ENCODE measurements at regions not wholly inside any gene's neighbourhood (a gene's known extent, or its start where the extent isn't known, plus 50 kb on each side); places are given as distances from the start of the nearest gene placed in this dataset.
"Not testable (repeated sequence)": the region's sequence is repeated elsewhere in the genome, so short reads cannot be mapped to it uniquely, and the experiment has no call there.

DNA sequence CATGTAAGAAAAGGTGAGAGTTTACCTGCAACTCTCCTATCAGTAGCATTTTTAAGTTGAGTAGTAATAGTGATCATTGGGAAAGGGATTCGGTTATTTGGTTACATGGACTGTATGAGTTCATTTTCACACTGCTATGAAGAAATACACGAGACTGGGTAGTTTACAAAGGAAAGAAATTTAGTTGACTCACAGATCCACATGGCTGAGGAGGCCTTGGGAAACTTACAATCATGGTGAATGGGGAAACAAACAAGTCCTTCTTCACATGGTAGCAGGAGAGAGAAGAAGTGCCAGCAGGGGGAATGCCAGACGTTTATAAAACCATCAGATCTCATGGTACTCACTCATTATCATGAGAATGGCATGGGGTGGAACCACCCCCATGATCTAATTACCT, 59.3 kb upstream of the FBXO28 start:
- no peaks in the 10 kb centered on the region for H4K20me1 ChIP-seq (ENCODE audit: insufficient read depth)
- no peak overlapping the region for H3K4me2 ChIP-seq
- no peak overlapping the region for H3K9ac ChIP-seq
- no peak overlapping the region for H3K27ac ChIP-seq
- no peaks in the 10 kb centered on the region for H3K36me3 ChIP-seq (ENCODE audit: insufficient read depth)
- TF ChIP-seq, protein P1, sequence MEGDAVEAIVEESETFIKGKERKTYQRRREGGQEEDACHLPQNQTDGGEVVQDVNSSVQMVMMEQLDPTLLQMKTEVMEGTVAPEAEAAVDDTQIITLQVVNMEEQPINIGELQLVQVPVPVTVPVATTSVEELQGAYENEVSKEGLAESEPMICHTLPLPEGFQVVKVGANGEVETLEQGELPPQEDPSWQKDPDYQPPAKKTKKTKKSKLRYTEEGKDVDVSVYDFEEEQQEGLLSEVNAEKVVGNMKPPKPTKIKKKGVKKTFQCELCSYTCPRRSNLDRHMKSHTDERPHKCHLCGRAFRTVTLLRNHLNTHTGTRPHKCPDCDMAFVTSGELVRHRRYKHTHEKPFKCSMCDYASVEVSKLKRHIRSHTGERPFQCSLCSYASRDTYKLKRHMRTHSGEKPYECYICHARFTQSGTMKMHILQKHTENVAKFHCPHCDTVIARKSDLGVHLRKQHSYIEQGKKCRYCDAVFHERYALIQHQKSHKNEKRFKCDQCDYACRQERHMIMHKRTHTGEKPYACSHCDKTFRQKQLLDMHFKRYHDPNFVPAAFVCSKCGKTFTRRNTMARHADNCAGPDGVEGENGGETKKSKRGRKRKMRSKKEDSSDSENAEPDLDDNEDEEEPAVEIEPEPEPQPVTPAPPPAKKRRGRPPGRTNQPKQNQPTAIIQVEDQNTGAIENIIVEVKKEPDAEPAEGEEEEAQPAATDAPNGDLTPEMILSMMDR (conservative IDR thresholded peaks at IDR 0.05; ENCODE audit: low read depth, low read length), result no peak
- H2AFZ ChIP-seq (ENCODE audit: low read depth), result no peak overlapping the region
- no peaks in the 10 kb centered on the region for H3K27me3 ChIP-seq (ENCODE audit: insufficient read depth, low read depth)
- H3K79me2 ChIP-seq (ENCODE audit: insufficient read depth, low read depth), result no peaks in the 10 kb centered on the region
- H3K4me1 ChIP-seq (ENCODE audit: low read depth, poor library complexity, severe bottlenecking), result peaks cover 5% of the 10 kb centered on the region
- H3K4me3 ChIP-seq (IDR thresholded peaks at IDR 0.05; ENCODE audit: insufficient read depth, low read depth, low read length), result no peak overlapping the region

DNA sequence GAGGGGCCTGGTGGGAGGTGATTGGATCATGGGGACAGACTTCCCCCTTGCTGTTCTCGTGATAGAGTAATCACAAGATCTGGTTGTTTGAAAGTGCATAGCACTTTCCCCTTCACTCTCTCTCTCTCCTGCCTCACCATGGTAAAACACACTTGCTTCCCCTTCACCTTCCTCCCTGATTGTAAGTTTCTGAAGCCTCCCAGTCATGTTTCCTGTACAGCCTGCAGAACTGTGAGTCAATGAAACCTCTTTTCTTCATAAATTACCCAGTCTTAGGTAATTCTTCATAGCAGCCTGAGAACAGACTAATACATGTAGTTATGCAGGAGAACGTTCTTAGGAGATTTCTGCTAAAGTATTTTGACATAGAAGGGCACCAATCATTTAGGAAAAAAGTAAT, 59.9 kb upstream of the FBXO28 start:
- TF ChIP-seq, protein P1 (conservative IDR thresholded peaks at IDR 0.05; ENCODE audit: low read depth, low read length), result no peak
- no peak overlapping the region for H2AFZ ChIP-seq (ENCODE audit: low read depth)

DNA sequence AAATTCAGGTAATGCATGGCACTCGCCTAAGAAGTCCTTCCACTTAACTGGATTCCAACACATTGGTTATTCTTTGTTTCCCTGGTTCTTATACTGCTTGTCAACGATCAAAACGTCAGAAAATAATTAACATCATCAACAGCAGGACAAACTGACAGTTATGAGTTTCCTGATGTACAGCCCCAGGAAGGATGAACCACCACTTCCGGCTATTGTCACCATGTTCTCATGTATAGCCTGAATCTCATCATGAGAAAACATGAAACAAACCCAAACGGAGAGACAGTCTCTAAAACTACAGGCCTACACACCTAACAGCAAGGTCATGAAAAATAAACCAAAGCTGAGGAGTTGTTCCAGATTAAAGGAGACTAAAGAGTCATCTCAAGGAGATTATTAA, 60.5 kb upstream of the FBXO28 start:
- Histone ChIP-seq H3K27ac (no peak overlapping the region), H3K79me2 (ENCODE audit: insufficient read depth, low read depth) (no peaks in the 10 kb centered on the region), H4K20me1 (ENCODE audit: insufficient read depth) (no peaks in the 10 kb centered on the region), H3K27me3 (ENCODE audit: insufficient read depth, low read depth) (no peaks in the 10 kb centered on the region), H3K4me3 (IDR thresholded peaks at IDR 0.05; ENCODE audit: insufficient read depth, low read depth, low read length) (no peak overlapping the region), H3K9ac (no peak overlapping the region), H3K4me2 (no peak overlapping the region), H3K36me3 (ENCODE audit: insufficient read depth) (no peaks in the 10 kb centered on the region), H2AFZ (ENCODE audit: low read depth) (no peak overlapping the region), H3K4me1 (ENCODE audit: low read depth, poor library complexity, severe bottlenecking) (peaks cover 5% of the 10 kb centered on the region)
- TF ChIP-seq, protein P1 (conservative IDR thresholded peaks at IDR 0.05; ENCODE audit: low read depth, low read length), result no peak

More for the DNA sequence above, 59.9 kb upstream of the FBXO28 start:
- H3K27me3 ChIP-seq (ENCODE audit: insufficient read depth, low read depth), result no peaks in the 10 kb centered on the region
- no peak overlapping the region for H3K4me3 ChIP-seq (IDR thresholded peaks at IDR 0.05; ENCODE audit: insufficient read depth, low read depth, low read length)
- no peaks in the 10 kb centered on the region for H3K79me2 ChIP-seq (ENCODE audit: insufficient read depth, low read depth)
- H3K4me1 ChIP-seq (ENCODE audit: low read depth, poor library complexity, severe bottlenecking), result peaks cover 5% of the 10 kb centered on the region
- H3K36me3 ChIP-seq (ENCODE audit: insufficient read depth), result no peaks in the 10 kb centered on the region
- no peak overlapping the region for H3K27ac ChIP-seq
- no peak overlapping the region for H3K4me2 ChIP-seq
- no peak overlapping the region for H3K9ac ChIP-seq
- H4K20me1 ChIP-seq (ENCODE audit: insufficient read depth), result no peaks in the 10 kb centered on the region

DNA sequence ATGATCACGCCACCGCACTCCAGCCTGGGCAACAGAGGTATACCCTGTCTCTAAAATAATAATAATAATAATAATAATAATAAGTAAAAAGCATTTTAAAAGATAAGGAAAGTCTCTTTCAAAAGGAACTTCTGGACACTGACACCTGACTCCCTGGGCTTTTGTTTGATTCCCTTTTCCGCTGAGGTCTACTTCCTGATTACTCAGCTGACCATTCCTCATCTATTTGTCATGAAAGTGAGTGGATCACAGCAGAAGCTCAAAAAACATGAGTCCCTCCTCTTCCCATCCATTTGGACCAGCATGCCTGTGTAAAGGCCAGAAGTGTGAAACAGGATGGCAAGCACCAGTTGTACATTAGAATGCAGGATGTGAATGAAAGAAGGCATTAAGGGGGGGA, 61.1 kb upstream of the FBXO28 start:
- Histone ChIP-seq H3K36me3 (ENCODE audit: insufficient read depth) (no peaks in the 10 kb centered on the region), H3K4me2 (no peak overlapping the region)

DNA sequence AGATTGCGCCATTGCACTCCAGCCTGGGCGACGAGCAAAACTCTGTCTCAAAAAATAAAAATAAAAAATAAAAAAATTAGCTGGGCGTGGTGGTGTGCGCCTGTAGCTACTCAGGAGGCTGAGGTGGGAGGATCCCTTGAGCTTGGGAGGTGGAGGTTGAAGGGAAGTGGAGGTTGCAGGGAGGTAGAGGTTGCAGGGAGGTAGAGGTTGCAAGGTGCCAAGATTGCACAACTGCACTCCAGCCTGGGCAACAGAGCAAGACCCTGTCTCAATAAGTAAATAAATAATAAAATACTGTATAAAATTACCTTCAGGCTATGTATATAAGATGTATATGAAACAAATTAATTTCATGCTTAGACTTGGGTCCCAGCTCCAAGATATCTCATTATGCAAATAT, 62.1 kb upstream of the FBXO28 start:
- H3K9ac ChIP-seq; H3K4me1 ChIP-seq (ENCODE audit: low read depth, poor library complexity, severe bottlenecking); H3K4me2 ChIP-seq; H2AFZ ChIP-seq (ENCODE audit: low read depth); H3K79me2 ChIP-seq (ENCODE audit: insufficient read depth, low read depth); H3K36me3 ChIP-seq (ENCODE audit: insufficient read depth); H3K27me3 ChIP-seq (ENCODE audit: insufficient read depth, low read depth); H3K4me3 ChIP-seq (IDR thresholded peaks at IDR 0.05; ENCODE audit: insufficient read depth, low read depth, low read length); H4K20me1 ChIP-seq (ENCODE audit: insufficient read depth); H3K27ac ChIP-seq: not testable (repeated sequence)

More for the DNA sequence above, 61.1 kb upstream of the FBXO28 start:
- H3K4me3 ChIP-seq (IDR thresholded peaks at IDR 0.05; ENCODE audit: insufficient read depth, low read depth, low read length), result no peak overlapping the region
- no peaks in the 10 kb centered on the region for H3K27me3 ChIP-seq (ENCODE audit: insufficient read depth, low read depth)
- no peaks in the 10 kb centered on the region for H3K79me2 ChIP-seq (ENCODE audit: insufficient read depth, low read depth)
- no peak overlapping the region for H2AFZ ChIP-seq (ENCODE audit: low read depth)
- H3K4me1 ChIP-seq (ENCODE audit: low read depth, poor library complexity, severe bottlenecking), result peaks cover 5% of the 10 kb centered on the region
- no peaks in the 10 kb centered on the region for H4K20me1 ChIP-seq (ENCODE audit: insufficient read depth)
- TF ChIP-seq, protein P1 (conservative IDR thresholded peaks at IDR 0.05; ENCODE audit: low read depth, low read length), result no peak
- no peak overlapping the region for H3K27ac ChIP-seq
- no peak overlapping the region for H3K9ac ChIP-seq
